ENCODE measurements at regions not wholly inside any gene's neighbourhood (a gene's known extent, or its start where the extent isn't known, plus 50 kb on each side); places are given as distances from the start of the nearest gene placed in this dataset.

DNA sequence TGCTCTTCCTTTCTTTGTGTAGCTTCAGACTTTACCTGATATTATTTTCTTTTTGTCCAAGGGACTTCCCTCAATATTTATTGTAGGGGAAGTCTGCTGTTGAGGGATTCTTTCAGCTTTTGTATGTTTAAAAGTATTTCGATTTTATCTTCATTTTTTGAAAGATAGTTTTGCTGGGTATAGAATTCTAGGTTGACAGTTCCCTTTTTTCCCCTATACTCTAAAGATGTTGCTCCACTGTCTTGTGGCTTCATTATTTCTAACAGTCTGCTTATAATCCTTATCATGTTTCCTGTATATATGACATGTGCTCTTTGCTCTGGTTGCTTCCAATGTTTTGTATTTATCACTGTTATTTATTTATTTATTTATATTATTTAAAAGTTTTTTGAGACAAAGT is 57.3 kb downstream of the CYTL1 start:
- TF ChIP-seq, protein P1, sequence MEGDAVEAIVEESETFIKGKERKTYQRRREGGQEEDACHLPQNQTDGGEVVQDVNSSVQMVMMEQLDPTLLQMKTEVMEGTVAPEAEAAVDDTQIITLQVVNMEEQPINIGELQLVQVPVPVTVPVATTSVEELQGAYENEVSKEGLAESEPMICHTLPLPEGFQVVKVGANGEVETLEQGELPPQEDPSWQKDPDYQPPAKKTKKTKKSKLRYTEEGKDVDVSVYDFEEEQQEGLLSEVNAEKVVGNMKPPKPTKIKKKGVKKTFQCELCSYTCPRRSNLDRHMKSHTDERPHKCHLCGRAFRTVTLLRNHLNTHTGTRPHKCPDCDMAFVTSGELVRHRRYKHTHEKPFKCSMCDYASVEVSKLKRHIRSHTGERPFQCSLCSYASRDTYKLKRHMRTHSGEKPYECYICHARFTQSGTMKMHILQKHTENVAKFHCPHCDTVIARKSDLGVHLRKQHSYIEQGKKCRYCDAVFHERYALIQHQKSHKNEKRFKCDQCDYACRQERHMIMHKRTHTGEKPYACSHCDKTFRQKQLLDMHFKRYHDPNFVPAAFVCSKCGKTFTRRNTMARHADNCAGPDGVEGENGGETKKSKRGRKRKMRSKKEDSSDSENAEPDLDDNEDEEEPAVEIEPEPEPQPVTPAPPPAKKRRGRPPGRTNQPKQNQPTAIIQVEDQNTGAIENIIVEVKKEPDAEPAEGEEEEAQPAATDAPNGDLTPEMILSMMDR (IDR thresholded peaks at IDR 0.05) = no peak
- TF ChIP-seq EZH2 (IDR thresholded peaks at IDR 0.05; ENCODE audit: borderline replicate concordance, insufficient read depth, low read depth, low read length, poor library complexity, severe bottlenecking) = no peak

Data from B cell (primary cell).